Middle frontal gyrus (tissue), 1 donor: ENCODE measurements at regions not wholly inside any gene's neighbourhood (a gene's known extent, or its start where the extent isn't known, plus 50 kb on each side); places are given as distances from the start of the nearest gene placed in this dataset.

ENCODE experiments used
- DNase-seq: peaks from one replicate; pipeline ENCODE4 v3.0.0-alpha.2; 2015; ENCODE audit warnings: low spot score; ENCODE audit errors: extremely low spot score

DNA sequence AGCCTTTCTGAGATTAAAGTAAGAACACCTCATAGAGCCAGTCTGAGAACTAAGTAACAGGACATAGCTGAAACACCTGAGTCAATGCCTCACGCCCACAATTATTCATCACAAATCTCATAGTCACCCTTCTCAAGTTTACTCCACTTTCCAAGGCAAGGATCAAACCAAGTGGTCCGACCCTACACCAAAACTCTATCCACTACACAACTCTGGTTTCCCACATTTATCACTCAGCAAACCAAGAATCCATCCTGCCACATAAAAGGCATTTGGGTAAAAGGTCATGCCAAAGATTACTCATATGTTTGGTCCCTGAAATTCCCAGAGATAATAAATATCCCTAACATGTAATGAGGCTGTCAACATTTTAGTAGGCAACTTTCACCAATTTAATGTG lies 144.1 kb downstream of the RPAP3 start:
- no peak for DNase-seq

DNA sequence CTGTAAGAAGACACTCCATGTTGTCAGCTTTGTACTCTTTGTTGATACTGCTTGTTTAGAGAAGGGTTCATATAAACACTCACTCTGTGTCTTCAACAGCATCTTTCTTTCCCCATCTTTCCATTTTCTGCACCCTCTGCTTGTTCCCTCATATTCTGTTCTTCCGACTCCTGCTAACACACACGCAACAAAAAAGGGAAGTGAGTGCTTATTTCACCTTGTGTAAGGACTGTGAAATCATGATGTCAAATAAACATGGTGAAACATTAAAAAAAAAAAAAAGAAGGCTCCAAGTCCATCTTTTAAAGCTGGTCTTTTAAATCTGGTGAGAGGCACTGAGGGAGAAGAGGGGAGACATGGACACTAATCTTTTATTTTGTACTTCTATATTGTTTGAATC lies 145.4 kb downstream of the RPAP3 start:
- DNase-seq, result no peak

DNA sequence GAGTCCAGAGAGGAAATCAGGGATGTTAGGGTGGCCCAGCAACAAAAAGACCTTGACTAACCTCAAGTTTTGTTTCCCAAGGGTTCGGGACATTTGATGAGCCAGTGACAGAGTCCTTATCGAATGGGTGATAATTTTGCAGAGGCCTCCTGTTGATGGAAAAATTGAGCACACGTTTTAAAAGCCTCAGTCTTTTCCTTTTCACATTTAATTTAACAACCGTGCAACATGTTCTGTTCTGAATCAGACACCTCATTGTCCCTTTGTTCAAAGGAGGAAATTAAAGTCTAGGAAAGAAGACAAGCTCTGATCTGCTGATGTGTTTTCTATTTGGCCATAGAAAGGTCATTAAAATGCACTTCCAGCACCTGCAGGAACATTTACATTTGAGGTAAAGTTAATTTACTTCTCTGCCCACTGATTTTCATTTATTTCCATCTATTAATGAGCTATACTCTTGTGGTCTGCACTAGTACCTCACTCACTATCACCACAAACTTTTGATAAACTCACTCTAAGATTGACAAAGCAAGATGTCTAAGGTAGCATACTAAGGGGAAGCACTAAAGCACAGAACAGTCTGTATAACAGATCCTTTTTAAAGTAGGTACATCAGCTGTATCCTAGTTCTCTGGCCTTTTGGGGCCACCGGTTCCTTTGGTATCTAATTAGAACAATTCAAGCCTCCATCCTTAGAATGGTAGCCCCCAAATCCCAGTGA lies 147.0 kb downstream of the RPAP3 start:
- DNase-seq, result no peak

DNA sequence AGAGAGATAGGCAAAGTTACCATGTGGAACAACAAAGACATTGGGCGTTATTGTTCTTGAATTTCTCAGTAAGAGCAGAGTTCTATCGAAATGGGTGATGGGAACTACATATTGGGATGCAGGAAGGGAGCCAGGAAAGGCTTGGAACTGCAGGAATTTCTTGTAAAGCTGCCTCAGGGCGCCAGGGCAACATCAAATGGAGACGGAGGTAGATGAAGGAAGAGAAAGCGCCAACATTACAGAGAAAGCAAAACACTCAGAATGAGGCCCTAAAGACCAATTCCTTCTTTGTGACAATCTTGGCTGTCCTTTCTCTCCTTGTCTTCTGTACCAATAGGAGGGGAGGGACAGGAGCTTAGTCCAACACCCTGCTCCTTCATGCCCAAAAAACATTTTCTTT lies 148.4 kb downstream of the RPAP3 start:
- DNase-seq, result no peak

DNA sequence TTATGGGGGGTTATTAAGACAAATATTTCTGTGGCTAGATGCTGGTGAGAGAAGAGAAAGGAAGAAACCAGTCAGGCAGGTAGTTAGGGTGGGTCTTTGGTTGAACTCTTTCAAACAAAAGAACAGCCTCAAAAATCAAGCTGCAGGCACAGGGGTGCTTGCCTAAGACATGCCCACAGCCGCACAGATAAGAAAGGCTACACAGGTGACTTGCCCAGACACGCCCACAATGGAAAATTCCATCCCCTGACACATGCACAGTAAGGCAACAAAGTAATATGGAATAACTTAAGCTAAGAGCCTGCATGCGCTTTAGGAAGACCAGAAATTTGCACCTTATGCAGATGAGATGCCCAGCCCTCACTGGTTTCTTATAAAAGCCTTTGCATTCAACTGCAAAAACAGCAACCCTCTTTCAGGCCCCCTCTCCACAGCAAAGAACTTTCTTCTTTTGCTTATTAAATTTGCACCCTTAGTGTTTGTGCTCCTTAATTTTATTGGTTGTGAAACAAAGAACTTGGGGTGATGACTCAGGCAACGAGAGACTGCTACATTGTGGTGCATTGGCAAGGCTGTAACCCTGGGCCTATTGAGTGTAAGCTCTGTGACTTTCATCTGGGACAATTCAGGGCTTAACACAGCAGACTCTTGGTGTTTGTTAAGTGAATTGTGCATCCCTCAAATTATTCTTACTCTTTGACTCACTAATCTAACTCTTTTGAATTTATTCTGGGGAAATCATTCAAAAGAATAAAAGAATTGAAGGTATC lies 149.4 kb downstream of the RPAP3 start:
- no peak for DNase-seq

DNA sequence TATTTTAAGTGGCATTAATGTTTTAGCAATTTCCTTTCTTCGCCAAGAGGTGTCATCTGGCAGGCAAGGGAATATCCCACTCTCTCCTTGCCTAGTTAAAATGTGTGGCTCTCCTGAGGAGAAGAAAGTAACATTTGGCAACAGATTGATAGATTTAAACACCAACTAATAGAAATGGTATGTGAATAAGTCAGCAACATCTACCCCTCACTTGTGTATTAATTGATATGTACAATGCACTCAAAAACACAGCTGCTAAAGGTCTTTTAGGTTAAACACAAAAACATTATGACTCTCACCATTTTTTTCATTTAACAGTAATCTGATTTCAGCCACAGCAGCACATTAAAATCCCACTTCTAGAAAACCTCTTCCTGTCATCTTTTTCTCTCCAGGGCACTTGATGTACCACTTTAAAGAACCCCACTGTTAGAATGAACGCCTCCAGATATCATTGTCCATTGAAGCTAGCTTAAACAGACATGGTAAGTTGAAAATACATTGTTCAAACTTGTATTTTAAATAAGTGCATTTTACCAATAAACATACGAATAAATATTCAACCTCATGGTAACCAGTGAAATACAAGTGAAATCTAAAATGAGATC lies 151.7 kb downstream of the RPAP3 start:
- no peak for DNase-seq

DNA sequence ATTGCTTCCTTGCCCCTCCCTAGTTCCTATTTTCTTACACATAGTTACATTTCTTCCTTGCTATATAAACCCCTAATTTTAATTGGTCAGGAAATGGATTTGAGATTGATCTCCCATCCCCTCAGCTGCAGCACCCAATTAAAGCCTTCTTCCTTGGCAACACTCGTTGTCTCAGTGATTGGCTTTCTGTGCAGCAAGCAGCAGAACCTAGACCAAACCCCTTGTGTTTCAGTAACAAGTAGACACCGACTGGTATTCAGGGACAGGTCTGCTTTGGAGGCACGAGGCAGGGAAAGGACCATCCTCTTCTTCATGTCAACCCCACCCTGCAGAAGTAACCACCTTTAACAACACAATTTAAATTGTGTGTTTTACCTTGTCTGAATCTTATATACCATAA lies 152.6 kb downstream of the RPAP3 start:
- DNase-seq, result no peak

DNA sequence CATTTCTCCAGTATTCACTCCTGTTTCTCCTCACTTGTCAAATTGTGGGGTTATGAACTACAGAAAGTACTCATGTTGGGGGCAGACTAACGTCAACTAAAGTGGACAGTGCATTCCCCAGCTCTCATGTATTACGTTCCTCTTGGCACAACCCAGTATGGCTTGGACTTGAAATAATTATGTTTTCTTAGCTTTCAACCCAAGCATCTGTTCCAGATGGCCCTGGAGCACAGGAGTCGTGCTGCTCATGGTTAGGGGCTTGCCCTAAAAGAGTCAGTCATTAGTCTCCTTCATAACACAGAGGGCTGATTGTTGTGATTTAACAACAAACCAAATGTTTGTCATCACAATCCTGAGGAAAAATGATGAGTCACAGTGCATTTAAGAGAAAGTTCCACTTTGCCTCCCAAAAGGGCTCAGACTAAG lies 154.4 kb downstream of the RPAP3 start:
- DNase-seq, result no peak

DNA sequence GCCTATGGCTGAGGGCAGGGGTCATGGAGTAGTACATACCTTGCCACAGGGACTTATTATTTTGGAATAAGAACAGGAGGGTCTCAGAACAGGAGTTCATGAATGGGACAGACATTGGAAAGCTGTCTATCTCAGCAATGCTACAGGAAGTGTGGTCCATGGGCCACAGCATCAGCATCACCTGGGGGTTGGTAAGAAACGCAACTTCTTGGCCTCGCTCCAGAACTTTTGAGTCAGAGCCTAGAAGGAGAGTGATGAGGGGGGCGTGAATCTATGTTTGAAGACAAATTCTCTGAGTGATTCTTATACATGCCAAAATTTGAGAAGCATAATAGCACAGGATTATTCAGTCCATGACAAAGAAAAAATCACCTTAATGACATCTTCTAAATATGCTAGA lies 156.6 kb downstream of the RPAP3 start:
- no peak for DNase-seq

DNA sequence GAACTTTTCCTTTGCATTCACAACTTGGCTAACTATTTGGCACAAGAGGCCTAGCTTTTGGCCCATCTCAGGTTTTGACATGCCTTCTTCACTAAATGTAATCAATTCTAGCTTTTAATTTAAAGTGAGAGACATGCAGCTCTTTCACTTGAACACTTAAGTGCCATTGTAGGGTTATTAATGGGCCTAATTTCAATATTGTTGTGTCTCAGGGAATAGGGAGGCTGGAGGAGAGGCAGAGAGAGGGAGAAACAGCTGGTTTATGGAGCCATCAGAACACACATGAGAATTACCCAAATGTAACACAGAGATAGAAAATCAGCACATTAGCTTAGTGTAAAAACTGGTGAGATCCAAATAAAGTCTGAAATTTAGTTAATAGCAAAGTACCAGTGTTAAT lies 157.4 kb downstream of the RPAP3 start:
- DNase-seq, result no peak

DNA sequence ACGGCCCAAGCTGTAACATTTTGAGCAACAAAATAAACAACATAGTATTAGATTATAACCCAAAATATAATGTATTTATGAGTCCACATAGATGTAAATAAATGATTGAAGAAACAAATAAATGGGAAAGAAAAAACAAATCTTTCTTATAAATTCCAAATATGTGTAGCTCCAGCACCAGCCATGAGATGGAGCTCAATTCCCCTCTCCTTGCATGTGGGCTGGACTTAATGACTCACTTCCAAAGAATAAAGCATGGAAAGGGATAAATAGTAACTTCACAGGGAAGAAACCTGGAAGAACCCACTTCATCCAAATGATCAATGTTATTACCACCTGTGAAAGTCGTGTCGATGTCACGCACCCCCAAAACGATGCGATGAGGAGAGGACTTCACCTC lies 158.8 kb downstream of the RPAP3 start:
- DNase-seq, result no peak

DNA sequence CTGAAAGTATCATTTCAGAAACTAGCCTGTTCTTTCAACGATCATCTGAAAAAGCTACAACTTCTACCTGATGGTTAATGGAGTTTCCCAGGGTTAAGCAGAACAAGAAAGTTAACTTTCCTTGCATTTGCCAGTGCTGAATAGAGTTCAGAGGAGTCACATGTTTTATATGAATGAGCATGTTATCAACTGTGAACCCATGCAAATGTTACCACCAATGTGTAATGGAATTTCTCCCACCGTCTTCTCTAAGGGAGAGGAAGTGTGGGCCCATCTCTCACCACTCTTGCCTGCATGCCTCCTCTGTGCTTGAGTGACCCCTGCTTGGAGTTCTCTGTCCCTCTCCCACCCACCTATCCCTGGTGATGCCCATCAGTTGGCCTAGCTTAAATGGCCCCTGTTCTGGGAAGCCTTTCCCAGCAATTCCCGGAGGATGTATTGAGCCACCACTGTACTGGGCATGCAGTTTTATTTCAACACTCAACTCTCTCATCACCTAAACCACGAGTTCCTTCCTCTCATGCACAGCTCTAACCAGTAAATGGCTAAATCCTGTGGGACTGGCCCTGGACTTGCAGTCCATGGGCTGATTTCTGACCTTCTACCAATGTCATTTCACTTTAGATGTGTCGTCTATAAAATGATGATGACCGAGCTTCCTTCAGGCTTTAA lies 159.8 kb downstream of the RPAP3 start:
- no peak for DNase-seq

DNA sequence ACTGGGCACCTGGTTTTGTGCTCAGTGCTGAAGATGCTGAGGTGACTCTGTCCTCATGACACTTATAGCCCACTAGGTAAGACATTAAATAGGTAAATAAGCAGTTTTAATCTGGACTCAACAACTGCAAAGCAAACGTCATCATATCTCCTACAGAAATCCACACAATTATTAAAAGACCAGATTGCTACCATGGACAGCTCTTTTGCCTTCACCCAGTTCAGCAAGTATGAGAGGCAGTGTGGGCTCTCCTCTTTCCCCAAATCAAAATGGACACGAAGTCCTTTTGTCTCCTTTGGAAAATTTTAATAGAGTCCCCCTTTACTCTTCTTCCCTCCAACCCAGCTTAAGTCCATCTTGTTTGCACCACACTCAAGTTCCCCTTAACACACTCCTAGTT lies 171.1 kb downstream of the RPAP3 start:
- DNase-seq, result no peak

DNA sequence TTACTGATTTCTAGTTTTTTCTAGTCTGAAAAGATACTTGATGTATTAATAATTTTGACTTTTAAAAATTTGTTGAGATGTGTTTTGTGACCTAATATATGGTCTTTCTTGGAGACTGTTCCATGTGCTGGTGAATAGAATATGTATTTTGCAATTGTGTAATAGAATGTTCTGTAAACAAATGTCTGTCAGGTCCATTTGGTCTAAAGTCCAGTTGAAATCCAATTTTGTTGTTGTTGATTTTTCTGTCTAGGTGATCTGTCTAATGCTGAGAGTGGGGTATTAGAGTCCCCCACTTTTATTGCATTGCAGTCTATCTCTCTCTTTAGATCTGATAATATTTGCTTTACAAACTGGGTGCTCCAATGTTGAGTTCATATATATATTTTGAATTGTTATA lies 175.8 kb downstream of the RPAP3 start:
- no peak for DNase-seq

DNA sequence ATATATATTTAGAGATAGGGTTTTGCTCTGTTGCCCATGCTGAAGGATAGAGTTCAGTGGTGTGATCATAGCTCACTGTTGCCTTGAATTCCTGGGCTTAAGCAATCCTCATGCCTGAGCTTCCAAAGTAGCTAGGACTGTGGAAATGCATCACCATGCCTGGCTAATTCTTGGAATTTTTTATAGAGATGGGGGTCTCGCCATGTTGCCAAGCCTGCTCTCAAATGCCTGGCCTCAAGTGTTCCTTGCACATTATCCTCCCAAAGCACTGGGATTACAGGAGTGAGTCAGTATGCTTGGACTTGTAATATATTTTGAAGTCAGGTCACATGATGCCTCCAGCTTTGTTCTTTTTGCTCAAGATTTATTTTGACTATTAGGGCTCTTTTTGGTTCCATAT lies 178.0 kb downstream of the RPAP3 start:
- no peak for DNase-seq

DNA sequence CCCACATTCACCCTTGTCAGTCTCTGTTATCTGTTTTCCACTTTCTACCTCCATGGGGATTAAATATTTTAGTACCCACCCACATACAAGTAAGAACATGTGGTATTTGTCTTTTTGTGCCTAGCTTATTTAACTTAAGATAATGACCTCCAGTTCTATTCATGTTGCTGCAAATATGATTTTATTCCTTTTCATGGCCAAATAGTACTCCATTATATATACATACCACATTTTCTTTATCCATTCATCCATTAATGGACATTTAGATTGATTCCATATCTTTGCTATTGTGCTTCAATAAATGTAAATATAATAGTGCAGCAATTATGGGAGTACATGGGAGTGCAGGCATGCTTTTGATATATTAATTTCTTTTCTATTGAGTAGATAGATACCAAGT lies 185.8 kb downstream of the RPAP3 start:
- DNase-seq, result no peak

DNA sequence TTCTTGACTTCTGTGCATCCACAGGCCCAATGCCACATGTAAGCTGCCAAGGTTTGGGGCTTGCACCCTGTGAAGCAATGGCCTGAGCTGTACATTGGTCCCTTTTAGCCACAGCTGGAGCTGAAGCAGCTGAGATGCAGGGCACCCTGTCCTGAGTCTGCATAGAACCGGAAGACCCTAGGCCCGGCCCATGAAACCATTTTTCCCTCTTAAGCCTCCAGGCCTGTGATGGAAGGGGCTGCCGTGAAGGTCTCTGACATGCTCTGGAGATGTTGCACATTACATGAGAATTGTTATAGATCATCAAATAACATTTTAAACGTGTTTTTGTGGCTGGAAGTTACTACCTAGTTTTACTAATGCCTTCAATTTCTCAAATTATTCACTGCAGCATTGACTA lies 188.7 kb downstream of the RPAP3 start:
- no peak for DNase-seq

DNA sequence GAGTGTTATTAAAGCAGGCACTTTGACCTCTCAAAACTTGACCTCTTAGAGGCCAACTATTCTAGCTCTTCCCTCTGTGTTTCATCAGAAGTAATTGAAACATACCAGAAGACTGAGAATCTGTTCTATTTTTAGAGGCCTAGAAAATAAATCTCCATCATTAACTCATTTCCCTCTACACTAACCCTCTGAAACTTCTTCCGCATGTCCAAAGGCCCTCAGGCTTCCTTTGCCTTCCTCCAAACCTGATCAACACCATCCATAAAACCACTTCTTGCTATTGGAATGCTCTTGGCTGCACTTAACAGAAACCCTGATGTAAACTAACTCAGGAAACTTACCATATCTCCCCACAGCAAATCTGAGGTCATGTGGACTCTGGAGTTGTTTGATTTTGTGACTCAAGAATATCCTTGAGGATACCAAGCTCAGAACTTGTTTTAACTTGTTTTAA lies 196.4 kb downstream of the RPAP3 start:
- no peak for DNase-seq

DNA sequence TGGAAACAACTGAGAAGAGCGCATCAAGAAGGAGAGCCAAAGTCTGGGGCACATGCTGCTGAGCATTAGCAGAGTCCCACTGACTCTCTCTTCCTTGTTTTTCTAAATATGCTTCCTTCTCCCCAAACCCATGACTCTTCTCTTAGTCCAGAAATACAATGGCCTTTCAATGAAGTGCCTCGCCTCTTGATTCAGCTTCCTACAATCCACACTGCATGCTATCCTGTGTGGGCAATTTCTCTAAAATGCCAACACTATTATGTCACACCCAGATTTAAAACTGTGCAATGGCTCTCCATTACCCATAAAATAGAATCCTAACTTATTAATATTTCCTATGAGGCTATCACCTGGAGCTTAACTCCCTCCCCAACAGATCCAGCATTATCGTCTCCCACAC lies 198.6 kb downstream of the RPAP3 start:
- no peak for DNase-seq

DNA sequence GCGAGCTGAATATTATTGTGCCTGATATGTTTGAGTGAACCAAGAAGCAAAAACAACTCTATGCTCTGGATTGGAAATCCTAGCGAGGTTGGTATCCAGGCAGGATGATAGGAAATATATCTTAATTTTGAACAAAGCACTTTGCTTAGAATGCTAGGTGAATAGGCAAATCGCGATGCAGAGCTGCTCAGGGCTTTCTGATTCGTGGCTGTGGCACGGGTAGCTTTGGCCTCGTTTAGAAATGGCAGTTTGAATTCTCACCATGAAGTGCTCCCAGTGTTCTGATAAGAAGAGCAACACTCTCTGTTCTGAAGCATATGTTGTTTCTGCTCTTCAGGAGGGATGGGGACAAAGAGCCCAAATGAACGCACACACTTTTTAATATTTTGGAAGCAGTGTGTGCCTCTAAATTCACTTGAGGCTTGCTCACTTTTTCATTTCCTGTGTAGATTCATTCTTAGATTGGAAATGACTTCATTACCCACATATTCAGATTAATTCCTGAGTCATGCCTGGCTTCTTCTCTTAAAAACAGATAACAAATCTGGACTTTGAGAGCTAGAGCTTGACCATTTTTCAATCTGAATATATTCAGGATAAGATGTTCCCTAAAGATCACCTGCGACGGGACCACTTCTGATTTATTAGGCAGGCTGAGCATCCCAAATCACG lies 200.9 kb downstream of the RPAP3 start:
- no peak for DNase-seq

DNA sequence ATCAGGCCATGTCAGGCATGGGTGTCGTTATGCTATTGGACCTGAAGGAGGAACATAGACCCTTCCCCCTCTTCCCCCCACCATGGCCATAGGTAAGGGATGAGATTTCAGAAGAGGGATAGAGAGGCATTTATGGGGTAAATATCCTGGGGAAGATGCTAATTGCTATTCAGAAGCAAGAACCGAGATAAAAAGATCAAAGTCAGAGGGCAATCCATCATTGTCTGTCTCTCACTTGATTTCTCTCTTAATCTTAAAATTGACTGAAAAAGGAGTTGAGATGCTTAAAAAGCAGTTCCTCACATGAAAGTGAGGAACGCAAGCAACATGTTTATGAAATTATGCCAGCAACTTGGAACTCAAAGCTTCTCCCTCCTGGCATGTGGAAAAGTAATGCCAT lies 212.0 kb downstream of the RPAP3 start:
- DNase-seq, result no peak
